22Rv1 (cell line): ENCODE measurements at regions not wholly inside any gene's neighbourhood (a gene's known extent, or its start where the extent isn't known, plus 50 kb on each side); places are given as distances from the start of the nearest gene placed in this dataset.

Experiments
- H3K27ac ChIP-seq: fragments of 450-650 bp; 2 replicates; pipeline ENCODE4 v1.5.1; 2017
- CTCF ChIP-seq: fragments of 450-650 bp; IDR thresholded peaks from 2 replicates; pipeline ENCODE4 v1.5.1; 2017; ENCODE audit warnings: mild to moderate bottlenecking
- ZFX ChIP-seq: fragments of 450-650 bp; IDR thresholded peaks from 2 replicates; pipeline ENCODE4 v1.6.1; 2017; ENCODE audit warnings: antibody characterized with exemption, borderline replicate concordance

- no peak for TF ChIP-seq CTCF
- no peak for TF ChIP-seq ZFX
- H3K27ac ChIP-seq = no peak overlapping the region
Measured at GRCh38 chr4:177964693-177965168, 522.5 kb upstream of the AGA start.

GRCh38 chr4:177967328-177967727, 525.1 kb upstream of the AGA start:
- no peak for TF ChIP-seq CTCF
- TF ChIP-seq ZFX = no peak
- H3K27ac ChIP-seq = no peak overlapping the region

- no peak for TF ChIP-seq CTCF
- no peak overlapping the region for H3K27ac ChIP-seq
Measured at GRCh38 chr4:177968817-177969442, 526.7 kb upstream of the AGA start.

- TF ChIP-seq ZFX (no peak), CTCF (no peak)
Measured at GRCh38 chr4:177974461-177974860, 532.2 kb upstream of the AGA start.

GRCh38 chr4:177975315-177975987, 533.2 kb upstream of the AGA start:
- TF ChIP-seq ZFX = no peak
- TF ChIP-seq CTCF = no peak
- H3K27ac ChIP-seq = no peak overlapping the region

More at GRCh38 chr4:177974461-177974860, 532.2 kb upstream of the AGA start:
- H3K27ac ChIP-seq = no peak overlapping the region

- no peak for TF ChIP-seq ZFX
- no peak for TF ChIP-seq CTCF
- H3K27ac ChIP-seq = no peak overlapping the region
Measured at GRCh38 chr4:177986236-177986635, 544.0 kb upstream of the AGA start.

GRCh38 chr4:177987896-177988295, 545.7 kb upstream of the AGA start:
- TF ChIP-seq ZFX (no peak), CTCF (no peak)
- no peak overlapping the region for H3K27ac ChIP-seq
